B cell (primary cell): ENCODE measurements at regions not wholly inside any gene's neighbourhood (a gene's known extent, or its start where the extent isn't known, plus 50 kb on each side); places are given as distances from the start of the nearest gene placed in this dataset.

Experiments used
- EZH2 ChIP-seq: IDR thresholded peaks from 2 replicates; pipeline ENCODE4 v1.6.1; 2012; ENCODE audit warnings: borderline replicate concordance, low read depth, mild to moderate bottlenecking, moderate library complexity, low read length; ENCODE audit not compliant: insufficient read depth, poor library complexity, severe bottlenecking
- TF ChIP-seq, protein P1 (sequence below): fragments of 200-600 bp; IDR thresholded peaks from one replicate; pipeline ENCODE4 v1.8.0; 2022; ENCODE audit warnings: antibody characterized with exemption, mild to moderate bottlenecking

DNA sequence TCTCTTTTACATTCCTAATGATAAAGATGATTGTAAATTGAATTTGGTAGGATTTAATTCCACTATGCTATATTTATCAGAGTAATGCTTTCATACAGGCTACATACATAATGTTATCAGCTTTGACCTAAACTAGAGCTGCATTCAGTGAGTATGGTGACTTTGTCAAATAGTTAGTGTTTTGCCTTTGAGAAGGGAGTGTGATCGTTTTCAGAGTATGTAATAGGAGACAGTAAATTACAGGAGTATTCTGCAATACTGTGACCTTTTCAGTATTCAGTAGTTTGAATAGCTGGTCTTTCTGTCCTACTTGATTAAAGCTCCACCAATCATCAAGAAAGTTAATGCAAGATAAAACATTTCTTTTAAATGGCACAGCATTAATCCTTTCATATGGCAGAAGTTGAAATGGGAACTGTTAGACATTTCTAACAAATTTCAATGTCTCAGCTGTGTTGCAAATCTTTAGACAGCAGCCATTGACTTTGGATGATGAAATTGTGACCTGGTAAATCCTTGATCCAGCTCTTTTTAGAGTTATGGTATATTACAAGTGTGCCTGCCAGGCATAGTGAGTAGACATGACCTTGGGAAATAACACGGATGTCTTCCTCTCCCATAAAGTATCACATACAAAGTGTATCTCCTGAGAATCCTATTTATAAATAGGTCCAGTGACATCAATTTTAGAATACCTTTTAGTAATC, 455.3 kb downstream of the KCTD8 start:
- TF ChIP-seq, protein P1, sequence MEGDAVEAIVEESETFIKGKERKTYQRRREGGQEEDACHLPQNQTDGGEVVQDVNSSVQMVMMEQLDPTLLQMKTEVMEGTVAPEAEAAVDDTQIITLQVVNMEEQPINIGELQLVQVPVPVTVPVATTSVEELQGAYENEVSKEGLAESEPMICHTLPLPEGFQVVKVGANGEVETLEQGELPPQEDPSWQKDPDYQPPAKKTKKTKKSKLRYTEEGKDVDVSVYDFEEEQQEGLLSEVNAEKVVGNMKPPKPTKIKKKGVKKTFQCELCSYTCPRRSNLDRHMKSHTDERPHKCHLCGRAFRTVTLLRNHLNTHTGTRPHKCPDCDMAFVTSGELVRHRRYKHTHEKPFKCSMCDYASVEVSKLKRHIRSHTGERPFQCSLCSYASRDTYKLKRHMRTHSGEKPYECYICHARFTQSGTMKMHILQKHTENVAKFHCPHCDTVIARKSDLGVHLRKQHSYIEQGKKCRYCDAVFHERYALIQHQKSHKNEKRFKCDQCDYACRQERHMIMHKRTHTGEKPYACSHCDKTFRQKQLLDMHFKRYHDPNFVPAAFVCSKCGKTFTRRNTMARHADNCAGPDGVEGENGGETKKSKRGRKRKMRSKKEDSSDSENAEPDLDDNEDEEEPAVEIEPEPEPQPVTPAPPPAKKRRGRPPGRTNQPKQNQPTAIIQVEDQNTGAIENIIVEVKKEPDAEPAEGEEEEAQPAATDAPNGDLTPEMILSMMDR = no peak
- no peak for TF ChIP-seq EZH2
